Bronchial epithelial cell (primary cell): ENCODE measurements at regions not wholly inside any gene's neighbourhood (a gene's known extent, or its start where the extent isn't known, plus 50 kb on each side); places are given as distances from the start of the nearest gene placed in this dataset.
A peak's percentile ranks its signal among the peaks of the same experiment; 100 is the strongest.

Experiments used
- DNase-seq: peaks from one replicate; pipeline ENCODE4 v3.0.0-alpha.2; 2010; ENCODE audit warnings: low read depth
- FAIRE-seq: peaks from 2 replicates; lab custom pipeline; 2011; peaks lifted over from hg19 to GRCh38; lab: Jason Lieb, UNC
- H3K27me3 ChIP-seq: 2 replicates; pipeline ENCODE4 v1.5.1; 2011; ENCODE audit warnings: low read length; ENCODE audit not compliant: control insufficient read depth, insufficient read depth
- H3K36me3 ChIP-seq: 2 replicates; pipeline ENCODE4 v1.5.1; 2011; ENCODE audit warnings: low read length; ENCODE audit not compliant: control insufficient read depth, insufficient read depth
- H3K4me3 ChIP-seq: 2 replicates; pipeline ENCODE4 v1.5.1; 2011; ENCODE audit warnings: mild to moderate bottlenecking, low read depth, low read length, control low read depth
- CTCF ChIP-seq: IDR thresholded peaks from 2 replicates; pipeline ENCODE4 v1.5.1; 2011; ENCODE audit warnings: mild to moderate bottlenecking, moderate library complexity, low read length, control low read depth, inconsistent platforms; ENCODE audit not compliant: insufficient read depth, severe bottlenecking

- DNase-seq: peak; percentile 69
- no peak for FAIRE-seq
- no peaks in the 10 kb centered on the region for H3K36me3 ChIP-seq
- no peak for TF ChIP-seq CTCF
- H3K27me3 ChIP-seq: no peaks in the 10 kb centered on the region
- H3K4me3 ChIP-seq: no peak overlapping the region
Observed at GRCh38 chr5:116389601-116390000, 185.0 kb downstream of the SEMA6A start.

- no peaks in the 10 kb centered on the region for H3K27me3 ChIP-seq
- DNase-seq (no peak), FAIRE-seq (no peak)
- H3K4me3 ChIP-seq: no peak overlapping the region
- TF ChIP-seq CTCF: no peak
- no peaks in the 10 kb centered on the region for H3K36me3 ChIP-seq
Observed at GRCh38 chr5:116388564-116389258, 185.9 kb downstream of the SEMA6A start.

- no peak overlapping the region for H3K4me3 ChIP-seq
- no peak for TF ChIP-seq CTCF
- DNase-seq (no peak), FAIRE-seq (no peak)
- no peaks in the 10 kb centered on the region for H3K27me3 ChIP-seq
- no peaks in the 10 kb centered on the region for H3K36me3 ChIP-seq
Observed at GRCh38 chr5:116387738-116388137, 186.9 kb downstream of the SEMA6A start.

GRCh38 chr5:116386633-116387032 lies 188.0 kb downstream of the SEMA6A start:
- DNase-seq (no peak), FAIRE-seq (no peak)
- no peak overlapping the region for H3K4me3 ChIP-seq
- no peaks in the 10 kb centered on the region for H3K27me3 ChIP-seq
- H3K36me3 ChIP-seq: no peaks in the 10 kb centered on the region
- TF ChIP-seq CTCF: no peak

GRCh38 chr5:116382874-116383266 lies 191.8 kb downstream of the SEMA6A start:
- no peak for DNase-seq
- FAIRE-seq: no peak
- H3K27me3 ChIP-seq: no peaks in the 10 kb centered on the region
- no peaks in the 10 kb centered on the region for H3K36me3 ChIP-seq
- TF ChIP-seq CTCF: no peak
- H3K4me3 ChIP-seq: no peak overlapping the region
